GM21528 (cell line): ENCODE measurements at regions not wholly inside any gene's neighbourhood (a gene's known extent, or its start where the extent isn't known, plus 50 kb on each side); places are given as distances from the start of the nearest gene placed in this dataset.
"Not testable (repeated sequence)": the region's sequence is repeated elsewhere in the genome, so short reads cannot be mapped to it uniquely, and the experiment has no call there.

Experiments
- ATAC-seq: cut with Tn5 transposase; IDR thresholded peaks from one replicate; pipeline ENCODE4 v1.9.1; 2021; ENCODE audit warnings: mild to moderate bottlenecking, moderate library complexity; ENCODE audit not compliant: unreplicated experiment, low FRiP score

DNA sequence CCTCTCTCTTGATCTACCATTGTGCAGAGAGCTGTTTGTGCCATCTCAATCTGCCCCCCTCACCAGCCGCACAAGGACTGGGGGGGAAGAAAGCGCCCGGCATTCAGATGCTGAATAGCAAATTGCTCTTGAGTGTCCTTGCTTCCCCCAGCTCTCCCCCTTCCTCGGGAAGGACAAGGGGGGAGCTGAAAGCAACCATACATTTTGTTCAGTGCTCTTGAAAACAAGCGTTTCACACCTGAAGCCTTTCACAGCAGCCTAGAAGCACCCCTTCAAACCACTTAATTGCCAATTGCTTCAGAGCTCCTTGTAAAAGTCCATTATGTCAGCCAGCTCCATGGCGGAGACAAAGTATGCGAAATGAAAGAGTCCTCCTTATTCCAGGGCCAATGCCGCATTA lies 540.1 kb downstream of the NR2F2 start:
- ATAC-seq = no peak

GRCh38 chr15:96877442-96877841 lies 546.9 kb downstream of the NR2F2 start:
- not testable (repeated sequence) for ATAC-seq

GRCh38 chr15:96878129-96878528 lies 547.6 kb downstream of the NR2F2 start:
- ATAC-seq = no peak

GRCh38 chr15:96882121-96882772 lies 551.7 kb downstream of the NR2F2 start:
- ATAC-seq = no peak

- ATAC-seq = no peak
Observed at GRCh38 chr15:96887730-96888129, 557.2 kb downstream of the NR2F2 start.

DNA sequence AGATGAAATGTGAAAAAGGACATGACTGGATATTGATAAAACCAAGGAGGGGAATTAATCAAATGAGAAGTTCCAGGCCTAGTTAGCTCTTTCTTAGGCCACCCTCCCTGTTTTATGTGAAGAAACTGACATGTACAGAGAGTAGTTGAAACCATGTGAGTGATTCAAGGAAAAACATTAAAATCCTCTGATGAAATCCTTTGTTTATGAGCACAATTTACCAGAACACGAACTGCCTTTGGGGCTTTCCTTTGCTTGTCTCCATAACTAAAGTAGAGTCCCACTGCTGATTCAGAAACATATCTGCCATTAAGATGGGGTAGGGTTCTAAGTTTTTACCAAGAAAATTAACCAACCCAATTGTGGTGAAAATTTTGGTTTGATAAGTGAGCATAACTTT lies 558.3 kb downstream of the NR2F2 start:
- ATAC-seq = no peak

DNA sequence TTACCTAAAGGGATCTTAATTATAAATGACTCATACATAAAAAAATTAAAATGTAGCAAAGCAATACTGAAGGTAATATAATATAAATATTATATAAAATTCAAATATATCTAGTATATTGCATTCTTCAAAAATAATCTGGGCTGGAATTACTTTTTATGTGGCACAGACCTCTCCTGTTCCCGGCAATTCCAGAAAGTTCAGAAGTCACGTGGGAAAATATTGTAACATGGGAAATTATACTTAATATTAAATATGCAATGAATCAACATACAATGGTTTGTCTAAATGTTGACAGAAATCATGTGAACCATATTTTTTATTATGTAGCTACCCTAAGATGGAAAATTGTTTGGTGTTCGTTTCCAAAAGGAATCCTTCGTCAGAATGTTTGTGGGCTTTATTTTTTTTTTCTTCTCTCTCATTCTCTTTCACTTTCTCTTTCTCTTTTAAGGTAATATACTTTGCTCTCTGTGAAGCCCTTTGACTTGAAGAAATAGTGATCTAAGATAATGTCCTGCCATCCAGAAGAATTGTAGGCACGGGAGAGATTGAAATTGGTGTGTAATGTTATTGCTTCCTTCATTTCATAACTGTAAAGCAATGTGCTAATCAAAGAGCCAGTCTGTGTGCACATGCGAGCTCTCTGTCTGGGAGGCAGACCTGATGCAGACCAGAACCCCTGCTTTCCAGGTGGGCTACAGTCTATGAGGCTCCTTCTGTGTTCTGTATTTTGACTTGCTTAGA lies 559.4 kb downstream of the NR2F2 start:
- no peak for ATAC-seq

DNA sequence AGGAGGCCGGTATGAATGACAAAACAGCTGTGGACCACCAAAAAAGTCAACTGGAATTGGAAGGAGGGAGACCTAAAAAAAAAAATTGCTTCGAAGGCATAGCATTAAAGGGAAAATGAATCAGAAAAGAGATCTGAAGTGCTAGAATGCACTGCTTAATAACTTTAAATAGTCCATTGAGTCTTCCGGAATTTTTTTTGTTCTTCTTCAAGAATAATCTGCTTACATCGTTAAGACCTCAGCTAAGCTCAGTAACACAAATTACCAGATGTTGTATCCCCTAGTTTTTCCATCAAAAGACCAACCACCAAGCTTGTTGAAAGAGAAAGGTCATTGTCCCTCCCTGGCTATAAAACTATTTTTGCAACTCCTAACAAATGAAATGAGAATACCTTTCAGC lies 560.5 kb downstream of the NR2F2 start:
- no peak for ATAC-seq

DNA sequence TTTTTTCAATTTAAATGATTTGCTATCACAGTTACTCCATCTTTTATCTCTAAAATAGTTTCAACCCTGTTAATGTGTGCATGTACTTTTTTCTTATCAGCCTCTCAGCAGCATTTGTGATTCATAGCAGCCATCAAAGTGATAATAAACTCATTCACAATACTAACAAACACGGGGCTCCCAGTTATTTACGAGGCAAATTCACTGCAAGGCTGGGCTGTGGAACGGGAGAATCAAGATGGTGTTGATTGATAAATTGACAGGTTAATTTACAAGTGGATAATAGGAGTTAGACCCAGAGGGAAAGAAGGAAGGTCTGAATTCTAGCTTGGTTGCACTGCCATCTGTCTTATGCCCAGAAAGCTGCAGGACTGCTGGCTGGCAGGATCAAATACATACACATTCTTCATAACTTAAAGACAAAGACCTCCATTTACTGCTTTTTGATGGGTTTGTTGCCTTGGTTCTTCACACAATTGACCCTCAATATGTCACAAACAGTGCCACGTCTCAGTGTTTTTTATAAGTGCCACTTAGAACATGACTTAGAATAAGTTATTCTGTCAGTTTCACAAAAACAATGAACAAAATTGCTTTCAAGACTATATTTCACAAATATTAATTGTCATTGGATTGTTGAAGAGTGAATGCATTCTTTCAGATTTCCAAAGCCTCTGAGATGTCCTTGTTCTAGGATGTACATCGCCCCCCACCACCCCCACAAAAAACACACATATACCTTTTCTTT lies 562.8 kb downstream of the NR2F2 start:
- ATAC-seq = no peak

- no peak for ATAC-seq
Observed at GRCh38 chr15:96894659-96895058, 564.2 kb downstream of the NR2F2 start.

GRCh38 chr15:96896766-96897165 lies 566.3 kb downstream of the NR2F2 start:
- no peak for ATAC-seq

DNA sequence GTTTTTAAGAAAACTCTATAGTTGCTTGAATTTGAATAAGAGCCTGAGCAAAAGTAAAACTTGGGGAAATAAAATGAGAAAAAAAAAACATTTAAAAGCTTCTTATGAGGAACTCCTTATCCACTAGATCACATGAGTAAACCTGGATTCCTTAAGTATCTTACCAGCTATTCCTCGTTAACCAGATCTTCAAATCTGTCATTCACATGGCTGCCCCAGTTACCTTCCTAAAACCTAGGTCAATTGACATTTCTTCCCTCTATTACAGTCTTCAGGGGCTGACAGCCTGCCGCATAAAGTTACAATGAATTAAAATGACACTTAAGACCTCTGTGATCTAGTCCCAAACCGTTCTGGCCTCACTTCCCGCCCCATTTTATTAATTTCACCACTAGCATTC lies 583.6 kb downstream of the NR2F2 start:
- ATAC-seq = no peak

DNA sequence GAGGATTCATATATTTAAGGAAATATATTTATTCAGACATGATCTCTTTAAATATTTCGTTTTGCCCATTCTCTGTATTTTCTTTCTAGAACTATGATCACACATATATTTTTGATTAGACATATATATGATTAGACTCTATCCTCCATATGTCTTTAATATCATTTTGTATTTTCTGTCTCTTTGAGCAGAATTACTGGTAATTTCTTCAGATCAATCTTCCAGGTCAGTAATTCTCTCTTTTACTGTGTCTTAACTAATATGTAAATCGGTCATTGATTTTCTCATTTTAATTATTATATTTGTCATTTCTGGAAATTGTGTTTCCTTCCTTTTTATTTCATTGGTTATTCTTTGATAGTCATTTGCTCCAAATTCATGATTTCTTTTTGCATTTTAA lies 586.2 kb downstream of the NR2F2 start:
- no peak for ATAC-seq

DNA sequence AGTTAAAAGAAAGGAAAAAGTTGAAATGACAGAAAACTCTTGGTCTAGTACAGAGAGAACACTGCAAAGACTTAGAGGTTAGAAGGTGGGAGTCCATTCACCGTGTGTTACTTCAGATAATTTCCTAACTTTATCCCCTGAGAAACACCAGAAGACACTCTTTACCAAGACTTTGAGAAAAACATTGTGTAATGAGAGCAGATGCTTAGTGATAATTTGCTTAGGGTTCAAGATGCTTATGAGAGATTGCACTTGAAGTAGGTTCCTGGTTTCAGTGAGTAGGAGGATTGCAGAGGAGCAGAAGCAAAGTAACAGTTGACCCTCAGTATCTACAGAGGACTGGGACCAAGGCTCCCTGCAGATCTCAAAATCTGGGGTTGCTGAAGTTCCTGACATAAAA lies 594.1 kb downstream of the NR2F2 start:
- ATAC-seq = no peak

DNA sequence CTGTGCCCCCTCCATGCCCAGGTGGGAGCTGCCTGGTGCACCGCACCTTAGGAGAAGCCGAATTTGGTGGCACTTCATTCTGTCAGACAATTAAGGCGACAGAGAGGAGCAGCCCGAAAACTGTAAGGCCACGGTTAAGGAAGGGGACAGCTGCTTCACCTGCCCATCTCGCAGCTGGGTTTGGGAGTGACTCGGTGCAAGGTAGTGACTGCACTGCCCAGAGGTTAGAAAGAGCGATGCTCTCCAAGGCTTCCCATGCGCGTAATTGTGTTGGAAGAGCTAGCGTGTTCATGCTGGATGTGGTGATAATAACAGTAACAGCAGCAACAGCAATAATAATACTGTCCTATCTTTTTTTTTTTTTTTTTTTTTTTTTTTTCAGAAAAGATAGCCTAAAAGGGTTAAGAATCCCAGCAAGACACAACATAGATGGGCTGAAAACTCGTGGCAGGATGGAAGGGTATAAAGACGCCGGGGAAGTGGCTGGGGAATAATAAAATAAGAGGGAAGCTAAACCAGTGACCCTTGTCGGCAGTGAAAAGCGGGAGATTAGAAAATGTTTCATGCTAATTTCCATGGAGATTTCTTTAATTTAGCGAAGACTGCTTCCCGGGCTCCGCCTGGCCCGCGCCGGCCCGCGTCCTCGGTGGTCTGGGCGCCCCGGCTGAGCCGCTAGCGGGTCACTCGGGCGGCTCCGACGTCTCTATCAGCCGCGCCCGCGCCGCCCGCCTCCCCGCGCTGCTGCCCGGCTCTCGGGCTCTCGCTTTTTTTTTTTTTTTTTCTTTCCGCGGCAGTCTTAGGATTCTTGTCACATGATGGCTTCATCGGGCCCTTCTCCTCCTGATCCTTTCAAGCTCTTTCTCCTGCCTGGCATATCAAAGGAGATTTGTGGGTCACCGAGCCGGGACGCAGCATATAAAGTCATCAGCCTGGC lies 617.1 kb downstream of the NR2F2 start:
- ATAC-seq = no peak

- ATAC-seq = no peak
Observed at GRCh38 chr15:96948981-96949380, 618.5 kb downstream of the NR2F2 start.

DNA sequence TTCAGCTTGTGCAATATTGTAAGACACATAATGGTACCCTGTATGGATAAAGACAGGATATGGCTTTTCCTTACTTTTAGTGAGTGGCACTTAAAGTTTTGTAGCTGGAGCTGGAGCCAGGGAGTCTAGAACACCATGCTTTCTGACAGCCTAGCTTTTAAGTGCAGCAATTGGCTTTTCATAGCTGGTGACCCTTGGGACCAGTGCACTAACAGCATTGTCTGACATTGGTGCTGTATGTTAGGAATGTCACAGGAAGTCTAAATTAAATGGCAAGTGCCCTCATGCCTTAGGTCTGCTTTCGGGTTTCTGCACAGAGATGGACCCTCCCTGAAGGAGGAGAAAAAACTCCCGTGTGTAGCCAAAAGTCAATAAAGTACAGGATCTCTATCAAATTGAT lies 628.2 kb downstream of the NR2F2 start:
- no peak for ATAC-seq

GRCh38 chr15:96959501-96959900 lies 629.0 kb downstream of the NR2F2 start:
- no peak for ATAC-seq

DNA sequence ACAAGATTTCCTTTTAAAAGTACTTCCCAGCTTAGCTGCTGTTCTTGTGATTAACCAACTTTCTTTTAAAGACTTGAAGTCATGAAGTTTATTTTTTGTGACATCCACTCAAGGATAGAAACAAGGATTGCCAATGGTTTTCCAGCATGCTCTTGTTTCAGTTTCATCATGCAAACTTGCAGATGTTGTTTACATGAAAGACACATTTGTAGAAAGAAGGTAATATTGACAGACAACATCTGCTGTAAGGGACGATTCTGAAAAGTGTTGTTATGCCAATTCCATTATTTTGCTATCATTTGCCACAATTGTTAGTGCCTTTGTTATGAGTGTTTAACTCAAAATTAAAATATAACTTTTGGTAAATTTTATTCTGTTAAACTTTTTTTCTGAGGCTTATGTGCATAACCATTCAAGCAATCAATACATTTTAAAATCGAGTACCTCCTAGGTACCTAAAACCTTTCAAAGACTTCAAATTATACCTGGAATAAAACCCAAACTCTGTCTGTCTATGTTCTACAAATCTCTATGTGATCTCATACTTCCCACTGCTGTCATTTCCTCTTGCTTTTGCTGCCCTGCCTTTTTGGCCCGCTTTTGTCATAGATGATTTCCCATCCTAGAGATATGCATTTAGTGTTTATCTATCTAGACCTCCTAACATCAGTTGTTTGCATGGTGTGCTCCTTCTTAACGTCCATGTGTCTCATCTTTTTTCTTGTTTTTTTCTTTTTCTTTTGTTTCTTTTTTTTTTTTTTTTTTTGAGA lies 630.4 kb downstream of the NR2F2 start:
- ATAC-seq = no peak

- no peak for ATAC-seq
Observed at GRCh38 chr15:96966554-96966953, 636.1 kb downstream of the NR2F2 start.
